NCI-H82 treated with DMSO at 0.1 percent for 48 hours (cell line): ENCODE measurements at regions not wholly inside any gene's neighbourhood (a gene's known extent, or its start where the extent isn't known, plus 50 kb on each side); places are given as distances from the start of the nearest gene placed in this dataset.

ENCODE experiments used
- DNase-seq: peaks from one replicate; lab custom pipeline; 2025; ENCODE audit not compliant: unreplicated experiment; lab: John Stamatoyannopoulos, UW

- DNase-seq: no peak
Measured at GRCh38 chr9:109728686-109729300, 51.2 kb upstream of the PALM2AKAP2 start.

- no peak for DNase-seq
Measured at GRCh38 chr9:109729513-109729912, 50.5 kb upstream of the PALM2AKAP2 start.
